Trophoblast cell (in vitro differentiated cells and primary cell): ENCODE measurements at regions not wholly inside any gene's neighbourhood (a gene's known extent, or its start where the extent isn't known, plus 50 kb on each side); places are given as distances from the start of the nearest gene placed in this dataset.

Experiments used
- DNase-seq, 2 donors: peaks; one replicate each; pipeline ENCODE4 v3.0.0-alpha.2; 2016
- H2AFZ ChIP-seq: 2 replicates; pipeline ENCODE4 v1.6.1; 2013; ENCODE audit warnings: low read length, moderate library complexity, mild to moderate bottlenecking; ENCODE audit not compliant: insufficient read depth, poor library complexity
- H2AK5ac ChIP-seq: 2 replicates; pipeline ENCODE4 v1.6.1; 2013; ENCODE audit warnings: mild to moderate bottlenecking, low read length
- H2BK120ac ChIP-seq: 2 replicates; pipeline ENCODE4 v1.6.1; 2013; ENCODE audit warnings: low read length, mild to moderate bottlenecking, moderate library complexity; ENCODE audit not compliant: insufficient read depth, poor library complexity
- H2BK12ac ChIP-seq: 2 replicates; pipeline ENCODE4 v1.6.1; 2013; ENCODE audit warnings: mild to moderate bottlenecking, low read length, moderate library complexity
- H2BK5ac ChIP-seq: 2 replicates; pipeline ENCODE4 v1.6.1; 2013; ENCODE audit warnings: low read length, low read depth, moderate library complexity, mild to moderate bottlenecking; ENCODE audit not compliant: poor library complexity
- H3K14ac ChIP-seq: 2 replicates; pipeline ENCODE4 v1.6.1; 2013; ENCODE audit warnings: mild to moderate bottlenecking, low read length
- H3K18ac ChIP-seq: 2 replicates; pipeline ENCODE4 v1.6.1; 2013; ENCODE audit warnings: mild to moderate bottlenecking, low read length
- H3K23ac ChIP-seq: 2 replicates; pipeline ENCODE4 v1.6.1; 2013; ENCODE audit warnings: low read length
- H3K27ac ChIP-seq: 2 replicates; pipeline ENCODE4 v1.5.1; 2013; ENCODE audit warnings: low read depth, mild to moderate bottlenecking, inconsistent platforms, low read length, moderate library complexity
- H3K27me3 ChIP-seq: 2 replicates; pipeline ENCODE4 v1.6.1; 2013; ENCODE audit warnings: inconsistent platforms, mild to moderate bottlenecking, low read length, moderate library complexity; ENCODE audit not compliant: insufficient read depth
- H3K36me3 ChIP-seq, 2 experiments: 1 replicate in 1 of 2; 2 replicates in 1 of 2; pipeline ENCODE4 v1.6.1; 2013; ENCODE audit warnings: low read length in 2 of 2, mild to moderate bottlenecking in 2 of 2, moderate library complexity in 1 of 2; ENCODE audit not compliant: insufficient read depth in 2 of 2, control insufficient read depth in 1 of 2
- H3K4ac ChIP-seq: 2 replicates; pipeline ENCODE4 v1.6.1; 2013; ENCODE audit warnings: low read depth, mild to moderate bottlenecking, low read length, moderate library complexity
- H3K4me1 ChIP-seq, 2 experiments: 1 replicate in 1 of 2; 2 replicates in 1 of 2; pipeline ENCODE4 v1.6.1; 2013; ENCODE audit warnings: low read length in 2 of 2, mild to moderate bottlenecking in 2 of 2, moderate library complexity in 1 of 2; ENCODE audit not compliant: insufficient read depth in 2 of 2, control insufficient read depth in 1 of 2
- H3K4me2 ChIP-seq: 2 replicates; pipeline ENCODE4 v1.6.1; 2013; ENCODE audit warnings: inconsistent platforms, mild to moderate bottlenecking, low read length, moderate library complexity
- H3K4me3 ChIP-seq: 2 replicates; pipeline ENCODE4 v1.5.1; 2013; ENCODE audit warnings: mild to moderate bottlenecking, low read depth, low read length, inconsistent platforms
- H3K79me1 ChIP-seq: one replicate; pipeline ENCODE4 v1.6.1; 2013; ENCODE audit warnings: low read length
- H3K79me2 ChIP-seq: 2 replicates; pipeline ENCODE4 v1.6.1; 2013; ENCODE audit warnings: low read length, mild to moderate bottlenecking; ENCODE audit not compliant: control insufficient read depth, insufficient read depth, poor library complexity
- H3K9ac ChIP-seq: 2 replicates; pipeline ENCODE4 v1.6.1; 2013; ENCODE audit warnings: mild to moderate bottlenecking, low read length
- H3K9me3 ChIP-seq: 2 replicates; pipeline ENCODE4 v1.6.1; 2013; ENCODE audit warnings: low read depth, mild to moderate bottlenecking, control low read depth, inconsistent platforms, low read length; ENCODE audit not compliant: insufficient read depth
- H4K12ac ChIP-seq: 2 replicates; pipeline ENCODE4 v1.6.1; 2013; ENCODE audit warnings: low read depth, mild to moderate bottlenecking, low read length, moderate library complexity
- H4K8ac ChIP-seq: 2 replicates; pipeline ENCODE4 v1.6.1; 2013; ENCODE audit warnings: low read depth, mild to moderate bottlenecking, low read length, moderate library complexity
- H4K91ac ChIP-seq: one replicate; pipeline ENCODE4 v1.6.1; 2013; ENCODE audit warnings: low read depth, mild to moderate bottlenecking, low read length, moderate library complexity
- WGBS: extraction: QIAGEN DNeasy Blood & Tissue Kit; methylation state at CpG from one replicate; pipeline ENCODE4 v1.1.7; 2013; ENCODE audit warnings: missing lambda C conversion rate; ENCODE audit not compliant: insufficient read length, insufficient coverage; ENCODE audit errors: extremely low coverage; 5-methylcytosine and 5-hydroxymethylcytosine counted together

GRCh38 chr4:125365731-125366130 lies 51.0 kb downstream of the FAT4 start:
- Histone ChIP-seq H2AK5ac (no peak overlapping the region), H3K9me3 (no peaks in the 10 kb centered on the region), H3K27ac (no peak overlapping the region), H3K79me2 (no peaks in the 10 kb centered on the region), H3K14ac (no peak overlapping the region), H3K79me1 (no peaks in the 10 kb centered on the region), H3K36me3 (no peaks in the 10 kb centered on the region), H4K8ac (no peak overlapping the region), H2BK5ac (no peak overlapping the region), H2BK120ac (no peak overlapping the region), H3K4me3 (no peak overlapping the region), H4K12ac (no peak overlapping the region), H3K27me3 (no peaks in the 10 kb centered on the region), H3K4me2 (no peak overlapping the region), H3K18ac (no peak overlapping the region), H3K23ac (no peak overlapping the region), H2AFZ (no peak overlapping the region), H3K4me1 (no peaks in the 10 kb centered on the region), H2BK12ac (no peak overlapping the region), H4K91ac (no peak overlapping the region), H3K9ac (no peak overlapping the region), H3K4ac (no peak overlapping the region)
- WGBS = no CpG with 5 or more reads among the region's 11 CpGs
- no peak for DNase-seq

GRCh38 chr4:125368146-125368545 lies 53.4 kb downstream of the FAT4 start:
- Histone ChIP-seq H4K8ac (no peak overlapping the region), H4K12ac (no peak overlapping the region), H3K4me2 (no peak overlapping the region), H3K18ac (no peak overlapping the region), H3K79me1 (no peaks in the 10 kb centered on the region), H3K4ac (no peak overlapping the region), H2AFZ (no peak overlapping the region), H3K79me2 (no peaks in the 10 kb centered on the region), H3K4me3 (no peak overlapping the region), H3K14ac (no peak overlapping the region), H2BK120ac (no peak overlapping the region), H4K91ac (no peak overlapping the region), H2BK5ac (no peak overlapping the region), H3K4me1 (no peaks in the 10 kb centered on the region), H3K9ac (no peak overlapping the region), H3K23ac (no peak overlapping the region), H2BK12ac (no peak overlapping the region), H3K27me3 (no peaks in the 10 kb centered on the region), H2AK5ac (no peak overlapping the region), H3K9me3 (no peaks in the 10 kb centered on the region), H3K36me3 (no peaks in the 10 kb centered on the region), H3K27ac (no peak overlapping the region)
- no peak for DNase-seq

- Histone ChIP-seq H3K14ac (no peak overlapping the region), H3K79me1 (no peaks in the 10 kb centered on the region), H3K36me3 (no peaks in the 10 kb centered on the region), H2BK12ac (no peak overlapping the region), H3K4ac (no peak overlapping the region), H3K79me2 (no peaks in the 10 kb centered on the region), H2AK5ac (no peak overlapping the region), H2BK5ac (no peak overlapping the region), H4K12ac (no peak overlapping the region), H3K9ac (no peak overlapping the region), H3K9me3 (no peaks in the 10 kb centered on the region), H3K18ac (no peak overlapping the region), H3K27ac (no peak overlapping the region), H4K8ac (no peak overlapping the region), H2BK120ac (no peak overlapping the region), H4K91ac (no peak overlapping the region), H3K4me2 (no peak overlapping the region), H3K23ac (no peak overlapping the region), H3K27me3 (no peaks in the 10 kb centered on the region), H3K4me3 (no peak overlapping the region), H2AFZ (no peak overlapping the region), H3K4me1 (no peaks in the 10 kb centered on the region)
- DNase-seq = no peak
- WGBS = no CpG with 5 or more reads among the region's 3 CpGs
These were observed 53.9 kb downstream of the FAT4 start for GRCh38 chr4:125368671-125369081.

GRCh38 chr4:125369098-125369497 lies 54.3 kb downstream of the FAT4 start:
- Histone ChIP-seq H3K36me3 (no peaks in the 10 kb centered on the region), H3K14ac (no peak overlapping the region), H3K4me2 (no peak overlapping the region), H3K9me3 (no peaks in the 10 kb centered on the region), H3K4me3 (no peak overlapping the region), H3K4me1 (no peaks in the 10 kb centered on the region), H2AFZ (no peak overlapping the region), H3K23ac (no peak overlapping the region), H4K8ac (no peak overlapping the region), H2BK120ac (no peak overlapping the region), H2BK5ac (no peak overlapping the region), H3K27me3 (no peaks in the 10 kb centered on the region), H2BK12ac (no peak overlapping the region), H3K4ac (no peak overlapping the region), H2AK5ac (no peak overlapping the region), H3K27ac (no peak overlapping the region), H3K18ac (no peak overlapping the region), H3K79me2 (no peaks in the 10 kb centered on the region), H4K91ac (no peak overlapping the region), H3K9ac (no peak overlapping the region), H3K79me1 (no peaks in the 10 kb centered on the region), H4K12ac (no peak overlapping the region)
- WGBS = no CpG with 5 or more reads among the region's 2 CpGs
- DNase-seq = no peak
